ENCODE measurements at regions not wholly inside any gene's neighbourhood (a gene's known extent, or its start where the extent isn't known, plus 50 kb on each side); places are given as distances from the start of the nearest gene placed in this dataset.
"Not testable (repeated sequence)": the region's sequence is repeated elsewhere in the genome, so short reads cannot be mapped to it uniquely, and the experiment has no call there.

- peak; percentile 39 for DNase-seq (ENCODE audit: low spot score)
Measured at GRCh38 chr17:71085238-71086033, 916.1 kb downstream of the KCNJ2 start.

GRCh38 chr17:71089431-71089830, 920.1 kb downstream of the KCNJ2 start:
- DNase-seq (ENCODE audit: low spot score), result no peak

GRCh38 chr17:71098071-71098470, 928.7 kb downstream of the KCNJ2 start:
- no peak for DNase-seq (ENCODE audit: low spot score)

- no peak for DNase-seq (ENCODE audit: low spot score)
Measured at GRCh38 chr17:71099003-71099714, 929.8 kb downstream of the KCNJ2 start.

- no peak for DNase-seq (ENCODE audit: low spot score)
Measured at GRCh38 chr17:71102777-71103176, 933.4 kb downstream of the KCNJ2 start.

- no peak for DNase-seq (ENCODE audit: low spot score)
Measured at GRCh38 chr17:71104225-71104624, 934.9 kb downstream of the KCNJ2 start.

GRCh38 chr17:71106056-71106455, 936.7 kb downstream of the KCNJ2 start:
- not testable (repeated sequence) for DNase-seq (ENCODE audit: low spot score)

- no peak for DNase-seq (ENCODE audit: low spot score)
Measured at GRCh38 chr17:71107136-71107535, 937.8 kb downstream of the KCNJ2 start.

- DNase-seq (ENCODE audit: low spot score), result no peak
Measured at GRCh38 chr17:71109697-71110096, 940.4 kb downstream of the KCNJ2 start.

GRCh38 chr17:71110326-71110725, 941.0 kb downstream of the KCNJ2 start:
- no peak for DNase-seq (ENCODE audit: low spot score)

GRCh38 chr17:71111460-71111859, 942.1 kb downstream of the KCNJ2 start:
- DNase-seq (ENCODE audit: low spot score), result no peak

GRCh38 chr17:71111934-71112333, 942.6 kb downstream of the KCNJ2 start:
- DNase-seq (ENCODE audit: low spot score), result no peak

GRCh38 chr17:71113347-71113746, 944.0 kb downstream of the KCNJ2 start:
- DNase-seq (ENCODE audit: low spot score), result no peak

- DNase-seq (ENCODE audit: low spot score), result no peak
Measured at GRCh38 chr17:71114911-71115668, 945.8 kb downstream of the KCNJ2 start.

GRCh38 chr17:71115669-71115972, 946.3 kb downstream of the KCNJ2 start:
- DNase-seq (ENCODE audit: low spot score), result no peak

- no peak for DNase-seq (ENCODE audit: low spot score)
Measured at GRCh38 chr17:71117466-71117865, 948.1 kb downstream of the KCNJ2 start.

GRCh38 chr17:71118039-71118438, 948.7 kb downstream of the KCNJ2 start:
- no peak for DNase-seq (ENCODE audit: low spot score)

GRCh38 chr17:71127416-71127815, 958.1 kb downstream of the KCNJ2 start:
- no peak for DNase-seq (ENCODE audit: low spot score)

- DNase-seq (ENCODE audit: low spot score), result no peak
Measured at GRCh38 chr17:71142333-71142732, 973.0 kb downstream of the KCNJ2 start.

- DNase-seq (ENCODE audit: low spot score), result no peak
Measured at GRCh38 chr17:71145486-71145885, 975.3 kb upstream of the SOX9 start.

GRCh38 chr17:71147906-71148305, 972.9 kb upstream of the SOX9 start:
- no peak for DNase-seq (ENCODE audit: low spot score)

- no peak for DNase-seq (ENCODE audit: low spot score)
Measured at GRCh38 chr17:71149607-71150006, 971.2 kb upstream of the SOX9 start.

GRCh38 chr17:71157297-71157696, 963.5 kb upstream of the SOX9 start:
- DNase-seq (ENCODE audit: low spot score), result no peak
